Stimulated activated CD4-positive, alpha-beta T cell treated with anti-CD3 and anti-CD28 coated beads, Interleukin-2, amount 100 ng/mL, for 48 hours (primary cell): ENCODE measurements at regions not wholly inside any gene's neighbourhood (a gene's known extent, or its start where the extent isn't known, plus 50 kb on each side); places are given as distances from the start of the nearest gene placed in this dataset.

Experiments
- DNase-seq, 2 donors: peaks; one replicate each; pipeline ENCODE4 v3.0.0-alpha.2; 2020

DNA sequence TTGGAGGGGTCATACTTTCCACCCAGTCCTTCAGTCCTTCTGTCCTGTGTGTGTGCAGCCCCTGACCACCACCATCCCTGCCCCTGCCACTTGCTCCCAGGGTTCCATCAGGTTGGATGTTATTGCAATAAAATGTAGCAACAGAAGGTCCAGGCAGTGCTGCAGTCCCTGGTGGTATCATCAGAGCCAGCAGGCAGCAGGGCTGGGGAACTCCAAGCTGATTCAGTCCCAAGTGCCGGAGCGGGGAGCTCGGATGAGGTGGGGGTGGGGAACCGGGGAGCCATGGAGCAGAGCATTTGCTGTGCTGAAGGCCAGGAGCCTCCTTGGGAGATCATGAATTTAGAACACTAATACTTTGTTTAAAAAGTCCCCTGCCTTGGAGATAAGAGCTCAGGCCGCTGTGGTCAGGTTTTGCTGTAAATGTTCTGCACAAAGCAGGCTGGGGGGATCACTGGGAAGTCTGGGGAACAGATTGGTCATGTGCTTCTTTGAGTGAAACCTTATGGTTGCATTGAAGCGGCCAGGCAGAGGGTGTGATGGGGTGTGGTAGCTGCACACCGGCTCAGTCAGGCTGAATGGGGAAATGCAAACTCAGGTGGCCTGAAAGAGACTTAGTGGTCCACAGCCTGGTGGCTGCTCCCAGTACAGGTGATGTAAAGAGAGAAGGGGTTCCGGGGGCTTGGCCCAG, 225.9 kb downstream of the SEC14L1 start:
- no peak for DNase-seq

DNA sequence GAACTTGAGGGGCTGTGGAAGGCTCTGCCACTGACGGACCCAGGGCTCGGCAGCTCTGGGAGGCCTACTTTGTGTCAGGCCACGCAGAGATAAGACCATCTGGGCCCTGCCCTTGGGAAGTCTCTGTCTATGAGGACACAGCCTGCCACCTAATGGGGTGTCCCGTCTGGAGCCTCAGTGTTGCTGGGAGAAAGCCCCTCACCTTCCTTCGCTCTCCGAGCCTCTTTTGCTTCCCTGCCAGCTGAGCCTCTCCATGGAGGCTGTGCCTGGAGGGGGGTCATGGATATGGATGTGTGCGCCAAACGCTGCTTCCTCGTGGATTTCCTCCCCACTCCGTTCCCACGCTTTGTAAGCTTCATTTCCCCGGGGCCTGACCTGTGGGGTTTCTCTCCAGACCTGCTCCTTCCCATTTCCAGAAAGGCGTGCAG, 228.8 kb downstream of the SEC14L1 start:
- DNase-seq: no peak

- no peak for DNase-seq
These were observed 229.8 kb downstream of the SEC14L1 start for GRCh38 chr17:77370586-77370985.

DNA sequence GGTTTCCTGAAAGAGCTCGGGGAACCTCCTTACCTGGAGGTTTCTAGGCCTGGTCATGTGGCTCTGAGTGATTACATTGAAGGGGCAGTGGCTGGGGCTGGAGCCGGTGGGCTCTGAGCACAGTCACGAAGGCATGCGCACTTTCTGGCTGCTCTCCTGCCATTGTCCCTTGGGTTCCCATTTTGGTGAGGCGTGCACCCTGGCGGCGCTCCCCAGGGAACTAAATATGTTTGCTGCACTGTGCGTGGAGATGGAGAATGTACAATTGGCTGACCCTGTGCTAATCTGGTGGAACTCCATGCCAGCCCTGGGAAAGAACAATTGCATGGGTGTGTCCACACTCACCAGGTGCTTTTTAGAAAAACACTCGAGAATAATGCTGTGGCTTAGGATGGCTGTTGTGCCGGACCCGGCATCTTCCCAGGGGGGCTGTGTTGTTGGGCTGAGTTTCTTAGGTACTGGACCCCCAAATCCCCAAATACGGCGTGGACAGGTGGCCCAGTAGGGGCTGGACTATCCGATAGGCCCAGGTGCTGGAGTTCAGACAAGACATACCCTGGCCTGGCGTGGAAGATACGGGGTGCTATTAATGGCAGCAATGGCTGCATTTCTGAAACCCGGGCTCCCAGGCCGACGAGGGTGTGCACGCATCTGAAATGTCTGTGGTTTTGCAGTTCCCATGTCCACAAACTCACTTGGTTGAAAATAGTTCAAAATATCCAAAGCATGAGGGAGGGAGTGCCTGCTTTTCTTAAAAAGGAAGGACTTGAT, 230.5 kb downstream of the SEC14L1 start:
- no peak for DNase-seq

DNA sequence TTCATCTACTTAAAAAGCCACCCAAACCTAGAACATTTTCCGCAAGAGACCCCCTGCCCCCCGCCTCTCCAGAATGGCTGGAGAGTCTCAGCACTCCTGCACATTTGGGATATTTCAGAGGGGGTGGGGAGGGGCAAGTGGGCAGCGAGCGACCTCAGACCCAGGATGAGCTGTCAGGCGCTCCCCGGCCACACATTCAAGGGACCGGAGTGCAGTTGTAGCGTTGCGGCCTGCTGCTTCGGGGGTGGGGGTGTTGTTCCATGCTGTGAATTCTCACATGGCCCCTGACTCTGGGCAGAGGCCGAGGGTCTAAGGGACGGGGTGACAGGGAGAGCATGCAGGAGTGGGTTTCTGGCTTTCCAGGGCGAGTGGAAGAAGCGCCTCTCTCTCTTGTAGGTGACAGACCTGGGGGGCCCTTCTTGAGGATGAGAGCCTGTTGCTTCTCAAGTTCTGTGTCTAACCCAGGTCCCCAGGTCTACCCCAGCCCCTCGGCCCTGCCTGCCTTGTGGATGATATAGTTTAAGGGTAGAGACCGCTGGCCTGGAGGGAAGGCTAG, 231.2 kb downstream of the SEC14L1 start:
- DNase-seq: no peak

GRCh38 chr17:77372444-77373298, 231.9 kb downstream of the SEC14L1 start:
- DNase-seq: peak in 1 of 2 donors; percentile 51

DNA sequence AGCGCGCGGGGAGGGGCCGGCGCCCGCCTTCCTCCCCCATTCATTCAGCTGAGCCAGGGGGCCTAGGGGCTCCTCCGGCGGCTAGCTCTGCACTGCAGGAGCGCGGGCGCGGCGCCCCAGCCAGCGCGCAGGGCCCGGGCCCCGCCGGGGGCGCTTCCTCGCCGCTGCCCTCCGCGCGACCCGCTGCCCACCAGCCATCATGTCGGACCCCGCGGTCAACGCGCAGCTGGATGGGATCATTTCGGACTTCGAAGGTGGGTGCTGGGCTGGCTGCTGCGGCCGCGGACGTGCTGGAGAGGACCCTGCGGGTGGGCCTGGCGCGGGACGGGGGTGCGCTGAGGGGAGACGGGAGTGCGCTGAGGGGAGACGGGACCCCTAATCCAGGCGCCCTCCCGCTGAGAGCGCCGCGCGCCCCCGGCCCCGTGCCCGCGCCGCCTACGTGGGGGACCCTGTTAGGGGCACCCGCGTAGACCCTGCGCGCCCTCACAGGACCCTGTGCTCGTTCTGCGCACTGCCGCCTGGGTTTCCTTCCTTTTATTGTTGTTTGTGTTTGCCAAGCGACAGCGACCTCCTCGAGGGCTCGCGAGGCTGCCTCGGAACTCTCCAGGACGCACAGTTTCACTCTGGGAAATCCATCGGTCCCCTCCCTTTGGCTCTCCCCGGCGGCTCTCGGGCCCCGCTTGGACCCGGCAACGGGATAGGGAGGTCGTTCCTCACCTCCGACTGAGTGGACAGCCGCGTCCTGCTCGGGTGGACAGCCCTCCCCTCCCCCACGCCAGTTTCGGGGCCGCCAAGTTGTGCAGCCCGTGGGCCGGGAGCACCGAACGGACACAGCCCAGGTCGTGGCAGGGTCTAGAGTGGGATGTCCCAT, 232.8 kb downstream of the SEC14L1 start:
- no peak for DNase-seq

DNA sequence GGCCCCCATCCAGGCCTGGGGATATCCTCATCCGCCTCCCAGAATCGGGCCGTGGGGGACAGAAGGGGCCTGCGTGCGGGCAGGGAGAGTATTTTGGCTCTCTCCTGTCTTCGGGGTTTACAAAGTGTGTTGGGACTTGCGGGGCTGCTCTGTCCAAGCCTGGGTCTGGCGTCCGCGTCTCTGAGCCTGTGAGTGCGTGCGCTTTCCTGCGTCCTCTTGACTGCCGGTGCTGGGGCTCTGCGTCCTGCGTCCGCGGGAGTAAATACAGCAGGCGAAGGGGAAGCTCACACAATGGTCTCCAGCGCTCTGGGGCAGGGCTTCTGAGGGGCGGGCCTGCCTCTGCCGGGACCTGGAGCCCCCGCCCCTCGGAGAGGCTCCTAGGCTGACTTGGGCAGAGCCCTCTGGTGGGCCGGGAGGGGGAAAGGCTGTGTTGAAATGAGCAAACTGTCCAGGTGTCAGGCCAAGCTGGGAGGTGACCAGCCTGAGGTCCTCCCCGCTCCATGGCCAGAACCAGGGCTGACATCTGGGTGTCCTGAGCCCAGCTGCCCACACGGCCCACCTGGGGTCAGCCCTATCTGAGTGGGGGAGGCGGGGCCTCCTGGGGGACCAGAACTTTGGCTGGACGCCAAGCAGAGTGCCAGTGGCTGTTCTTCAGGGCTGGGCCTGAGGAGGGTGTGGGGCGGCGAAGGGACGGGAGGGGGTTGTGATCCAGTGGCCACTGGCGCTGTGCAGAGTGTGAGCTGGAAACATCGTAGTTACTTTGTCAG, 233.6 kb downstream of the SEC14L1 start:
- peak; percentile 60 to 63 for DNase-seq

- no peak for DNase-seq
These were observed 234.5 kb downstream of the SEC14L1 start for GRCh38 chr17:77375108-77375916.

DNA sequence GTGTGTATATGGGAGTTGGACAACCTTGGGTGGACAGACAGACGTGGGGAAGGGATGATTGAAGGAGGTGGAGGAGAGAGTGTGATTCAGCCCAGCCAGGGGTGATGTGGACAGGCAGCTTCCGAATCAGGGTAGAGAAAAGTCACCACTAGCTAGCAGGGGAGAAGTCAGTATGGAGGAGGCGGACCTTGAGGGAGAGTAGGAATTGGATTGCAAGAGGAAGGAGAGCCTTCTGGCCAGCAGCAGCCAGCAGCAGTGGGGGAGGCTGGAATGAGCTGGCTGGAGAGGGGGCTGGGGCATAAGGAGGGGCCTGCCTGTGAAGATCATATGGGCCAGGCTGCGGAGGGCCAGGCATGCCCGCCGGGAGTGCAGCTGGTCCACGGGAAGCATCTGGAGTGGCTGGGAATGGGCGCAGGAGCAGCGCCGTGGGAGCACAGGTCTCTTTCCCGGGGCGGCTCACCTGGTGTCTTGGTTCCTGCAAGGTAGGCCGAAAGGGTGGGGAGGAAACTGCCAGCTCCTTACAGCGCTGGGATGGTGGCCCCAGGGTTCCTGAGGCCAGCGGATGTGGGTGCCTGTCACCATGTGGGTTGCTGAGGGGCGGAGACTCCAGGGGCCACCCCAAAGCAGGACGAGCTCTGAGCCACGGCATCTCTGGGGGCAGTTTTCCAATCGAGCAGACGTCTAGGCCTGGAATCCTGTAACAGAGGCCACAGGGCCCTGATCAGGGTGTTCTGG, 235.3 kb downstream of the SEC14L1 start:
- peak; percentile 60 to 62 for DNase-seq

GRCh38 chr17:77376795-77377709, 236.3 kb downstream of the SEC14L1 start:
- no peak for DNase-seq

- no peak for DNase-seq
These were observed 237.0 kb downstream of the SEC14L1 start for GRCh38 chr17:77377710-77378235.

- no peak for DNase-seq
These were observed 237.7 kb downstream of the SEC14L1 start for GRCh38 chr17:77378318-77379064.

GRCh38 chr17:77379065-77379428, 238.3 kb downstream of the SEC14L1 start:
- no peak for DNase-seq

DNA sequence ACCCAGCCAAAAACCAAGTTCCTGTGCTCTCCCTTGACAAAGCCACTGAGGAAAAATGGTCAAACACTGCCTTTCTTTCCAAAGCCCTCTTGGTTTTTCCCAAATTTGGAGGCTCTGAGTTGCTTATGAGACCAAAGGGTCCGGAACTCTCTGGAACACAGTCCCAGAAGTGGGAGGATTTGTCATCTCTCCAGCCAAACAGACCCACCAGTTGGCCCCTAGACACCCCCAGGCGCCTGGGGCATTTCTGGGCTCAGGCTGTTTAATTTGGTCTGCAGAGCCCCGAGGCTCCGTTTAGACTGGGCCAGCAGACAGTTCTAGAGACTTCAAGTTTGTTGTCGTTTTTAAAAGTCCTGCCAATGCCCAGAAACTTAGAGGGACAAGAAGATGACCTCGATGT, 239.1 kb downstream of the SEC14L1 start:
- no peak for DNase-seq

DNA sequence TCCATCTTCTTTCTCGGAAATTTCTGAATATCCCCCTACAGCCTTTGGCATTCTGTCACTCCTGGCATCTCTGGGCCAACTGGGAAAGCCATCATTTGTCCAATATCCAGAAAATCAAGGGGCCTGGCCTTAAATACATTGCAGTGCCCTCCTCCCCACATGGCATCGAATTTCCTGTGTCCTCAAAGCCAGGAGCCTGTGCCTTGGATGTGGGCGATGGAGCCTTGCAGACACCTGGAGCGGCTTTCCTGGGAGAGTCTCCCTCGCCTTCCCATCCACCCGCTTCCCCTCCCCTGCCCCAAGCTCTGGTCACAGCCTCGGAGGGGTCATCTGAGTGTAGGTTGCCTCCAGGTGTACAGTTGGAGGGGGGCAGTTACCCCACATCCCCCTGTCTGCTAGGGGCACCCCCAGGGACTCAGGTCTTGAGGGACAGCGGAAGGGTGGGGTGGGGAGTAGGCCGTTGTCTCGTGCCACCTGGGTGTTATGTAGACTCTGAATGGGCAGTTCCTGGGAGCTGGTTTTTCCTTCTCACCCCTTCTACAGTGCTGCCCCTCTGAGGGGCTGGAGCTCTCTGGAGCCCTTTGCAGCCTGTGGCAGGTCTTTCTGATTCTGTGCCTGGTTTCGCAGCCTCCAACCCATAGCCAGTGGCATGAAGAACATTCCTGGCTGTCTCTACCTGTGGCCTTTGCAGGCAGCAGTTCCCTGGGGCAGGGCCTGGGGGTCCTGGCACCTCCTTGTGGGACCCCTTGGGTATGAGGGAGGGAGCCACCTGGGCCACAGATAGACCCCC, 239.8 kb downstream of the SEC14L1 start:
- no peak for DNase-seq
